Gastroesophageal sphincter (tissue), 3 donors: ENCODE measurements at regions not wholly inside any gene's neighbourhood (a gene's known extent, or its start where the extent isn't known, plus 50 kb on each side); places are given as distances from the start of the nearest gene placed in this dataset.

Source experiments
- CTCF ChIP-seq, 4 experiments: fragments of 200-600 bp in 2 of 4; fragments of 450-650 bp in 2 of 4; sonication (generic) in 1 of 4; IDR thresholded peaks; one replicate each; pipeline ENCODE4 v1.5.1; 2017 to 2019; ENCODE audit warnings: antibody characterized with exemption in 4 of 4, mild to moderate bottlenecking in 2 of 4, moderate library complexity in 2 of 4
- EP300 ChIP-seq: sonication (generic); formaldehyde crosslinking; IDR thresholded peaks from one replicate; pipeline ENCODE4 v1.6.1; 2017; ENCODE audit warnings: antibody characterized with exemption, mild to moderate bottlenecking
- POLR2A ChIP-seq, 2 donors: fragments of 450-650 bp; IDR thresholded peaks; one replicate each; pipeline ENCODE4 v1.6.1; 2017; ENCODE audit warnings: antibody characterized with exemption in 2 of 2, mild to moderate bottlenecking in 2 of 2, moderate library complexity in 1 of 2
- POLR2AphosphoS5 ChIP-seq: sonication (generic); formaldehyde crosslinking; IDR thresholded peaks from one replicate; pipeline ENCODE4 v1.6.1; 2017; ENCODE audit warnings: antibody characterized with exemption

- TF ChIP-seq CTCF (IDR thresholded peaks at IDR 0.05) (no peak), POLR2A (IDR thresholded peaks at IDR 0.05) (no peak), POLR2AphosphoS5 (no peak), EP300 (no peak)
Observed at GRCh38 chr7:145464287-145464686, 628.4 kb upstream of the TPK1 start.
